ENCODE measurements at regions not wholly inside any gene's neighbourhood (a gene's known extent, or its start where the extent isn't known, plus 50 kb on each side); places are given as distances from the start of the nearest gene placed in this dataset.

GRCh38 chr13:50200569-50200968 lies 185.3 kb downstream of the KCNRG start:
- Mint-ChIP-seq H3K9me3 (ENCODE audit: unreplicated experiment) (peaks cover 6% of the 10 kb centered on the region), H3K4me3 (ENCODE audit: unreplicated experiment) (no peak overlapping the region), H3K27me3 (ENCODE audit: insufficient read depth, unreplicated experiment) (no peaks in the 10 kb centered on the region), H3K27ac (ENCODE audit: low read depth, unreplicated experiment) (no peak overlapping the region), H3K4me1 (ENCODE audit: insufficient read depth, unreplicated experiment) (peaks cover 19% of the 10 kb centered on the region), H3K36me3 (ENCODE audit: insufficient read depth, unreplicated experiment) (no peaks in the 10 kb centered on the region)
- BruUV-seq (replicated peaks): no TSS peak
- no peak for TF ChIP-seq CTCF (IDR thresholded peaks at IDR 0.05; ENCODE audit: unreplicated experiment)
- ChIA-PET POLR2A (interaction anchor here (0.6 to 1.9 kb wide), 7 partner anchors 8 to 1180 kb away, joined by 3 to 9 read pairs (median 3); no protein-coding TSS in a partner anchor), CTCF (interaction anchor here (0.6 kb wide), 1 partner anchor 899 kb away, joined by 3 read pairs; no protein-coding TSS in a partner anchor)
- no peak for DNase-seq (ENCODE audit: unreplicated experiment)
- intact Hi-C loops (cut with micrococcal nuclease): no loop called here

GRCh38 chr13:50200988-50201387 lies 185.7 kb downstream of the KCNRG start:
- peaks cover 19% of the 10 kb centered on the region for H3K4me1 Mint-ChIP-seq (ENCODE audit: insufficient read depth, unreplicated experiment)
- POLR2A ChIA-PET: interaction anchor here (1.0 to 1.9 kb wide), 3 partner anchors 7 to 77 kb away, joined by 3 to 9 read pairs (median 4); no protein-coding TSS in a partner anchor
- H3K27ac Mint-ChIP-seq (ENCODE audit: low read depth, unreplicated experiment): no peak overlapping the region

GRCh38 chr13:50202485-50202884 lies 187.2 kb downstream of the KCNRG start:
- Mint-ChIP-seq H3K9me3 (ENCODE audit: unreplicated experiment) (no peaks in the 10 kb centered on the region), H3K4me1 (ENCODE audit: insufficient read depth, unreplicated experiment) (peaks cover 12% of the 10 kb centered on the region), H3K36me3 (ENCODE audit: insufficient read depth, unreplicated experiment) (no peaks in the 10 kb centered on the region), H3K27ac (ENCODE audit: low read depth, unreplicated experiment) (no peak overlapping the region), H3K27me3 (ENCODE audit: insufficient read depth, unreplicated experiment) (no peaks in the 10 kb centered on the region), H3K4me3 (ENCODE audit: unreplicated experiment) (no peak overlapping the region)
- intact Hi-C loops (cut with micrococcal nuclease): no loop called here
- TF ChIP-seq CTCF (IDR thresholded peaks at IDR 0.05; ENCODE audit: unreplicated experiment): no peak
- no TSS peak for BruUV-seq (replicated peaks)
- ChIA-PET CTCF (interaction anchor here (0.6 kb wide), 1 partner anchor 42 kb away, joined by 3 read pairs; no protein-coding TSS in a partner anchor), POLR2A (no interaction called here)
- DNase-seq (ENCODE audit: unreplicated experiment): no peak

More at GRCh38 chr13:50200988-50201387, 185.7 kb downstream of the KCNRG start:
- Mint-ChIP-seq H3K36me3 (ENCODE audit: insufficient read depth, unreplicated experiment) (no peaks in the 10 kb centered on the region), H3K9me3 (ENCODE audit: unreplicated experiment) (peaks cover 6% of the 10 kb centered on the region), H3K4me3 (ENCODE audit: unreplicated experiment) (no peak overlapping the region), H3K27me3 (ENCODE audit: insufficient read depth, unreplicated experiment) (no peaks in the 10 kb centered on the region)
- TF ChIP-seq CTCF (IDR thresholded peaks at IDR 0.05; ENCODE audit: unreplicated experiment): no peak
- intact Hi-C loops (cut with micrococcal nuclease): no loop called here
- BruUV-seq (replicated peaks): no TSS peak
- no peak for DNase-seq (ENCODE audit: unreplicated experiment)
- CTCF ChIA-PET: no interaction called here

GRCh38 chr13:50203256-50203941 lies 188.2 kb downstream of the KCNRG start:
- Mint-ChIP-seq H3K9me3 (ENCODE audit: unreplicated experiment) (no peaks in the 10 kb centered on the region), H3K27ac (ENCODE audit: low read depth, unreplicated experiment) (no peak overlapping the region), H3K4me1 (ENCODE audit: insufficient read depth, unreplicated experiment) (peaks cover 9% of the 10 kb centered on the region), H3K36me3 (ENCODE audit: insufficient read depth, unreplicated experiment) (no peaks in the 10 kb centered on the region), H3K4me3 (ENCODE audit: unreplicated experiment) (no peak overlapping the region), H3K27me3 (ENCODE audit: insufficient read depth, unreplicated experiment) (no peaks in the 10 kb centered on the region)
- no TSS peak for BruUV-seq (replicated peaks)
- no peak for TF ChIP-seq CTCF (IDR thresholded peaks at IDR 0.05; ENCODE audit: unreplicated experiment)
- intact Hi-C loops (cut with micrococcal nuclease): no loop called here
- POLR2A ChIA-PET: no interaction called here
- no peak for DNase-seq (ENCODE audit: unreplicated experiment)
- CTCF ChIA-PET: interaction anchor here (0.6 kb wide), 1 partner anchor 43 kb away, joined by 3 read pairs; no protein-coding TSS in a partner anchor
